Thymus (tissue), 11 donors: ENCODE measurements at regions not wholly inside any gene's neighbourhood (a gene's known extent, or its start where the extent isn't known, plus 50 kb on each side); places are given as distances from the start of the nearest gene placed in this dataset.

Experiments used
- DNase-seq, 9 donors: peaks; one replicate each; pipeline ENCODE4 v3.0.0-alpha.2; 2013; ENCODE audit warnings: low spot score in 9 of 9, low read depth in 6 of 9, missing footprints in 1 of 9
- H3K27ac ChIP-seq, 2 donors: one replicate each; pipeline ENCODE4 v1.5.1; 2013; ENCODE audit warnings: control low read depth in 1 of 2, low read depth in 1 of 2, low read length in 1 of 2, mild to moderate bottlenecking in 1 of 2, moderate library complexity in 1 of 2
- H3K27me3 ChIP-seq, 2 donors: one replicate each; pipeline ENCODE4 v1.5.1; 2013; ENCODE audit warnings: low read length in 1 of 2; ENCODE audit not compliant: control insufficient read depth in 2 of 2, insufficient read depth in 1 of 2
- H3K36me3 ChIP-seq, 2 donors: one replicate each; pipeline ENCODE4 v1.5.1; 2013; ENCODE audit warnings: low read length in 1 of 2, mild to moderate bottlenecking in 1 of 2, moderate library complexity in 1 of 2; ENCODE audit not compliant: control insufficient read depth in 2 of 2, insufficient read depth in 2 of 2
- H3K4me1 ChIP-seq, 2 donors: one replicate each; pipeline ENCODE4 v1.5.1; 2013; ENCODE audit warnings: low read length in 2 of 2; ENCODE audit not compliant: control insufficient read depth in 2 of 2, insufficient read depth in 2 of 2
- H3K4me3 ChIP-seq, 2 donors: one replicate each; pipeline ENCODE4 v1.5.1; 2013; ENCODE audit warnings: low read length in 2 of 2, control low read depth in 1 of 2, mild to moderate bottlenecking in 1 of 2
- H3K9me3 ChIP-seq, 2 donors: one replicate each; pipeline ENCODE4 v1.5.1; 2013; ENCODE audit warnings: low read length in 1 of 2, mild to moderate bottlenecking in 1 of 2; ENCODE audit not compliant: control insufficient read depth in 2 of 2, insufficient read depth in 1 of 2
- WGBS: extraction: QIAGEN DNeasy Blood & Tissue Kit; methylation state at CpG from one replicate; pipeline ENCODE4 v1.1.7; 2013; 5-methylcytosine and 5-hydroxymethylcytosine counted together
- donor health status: healthy.

GRCh38 chr6:65896140-65896539 is 189.1 kb upstream of the EYS start:
- 19% methylated on average over 1 of the region's 1 CpG for WGBS
- peaks cover 2 to 3% of the 10 kb centered on the region in 2 donors for H3K9me3 ChIP-seq
- no peak overlapping the region for H3K4me3 ChIP-seq
- H3K4me1 ChIP-seq: no peaks in the 10 kb centered on the region
- H3K36me3 ChIP-seq: no peaks in the 10 kb centered on the region
- DNase-seq: no peak
- no peaks in the 10 kb centered on the region for H3K27me3 ChIP-seq
- no peak overlapping the region for H3K27ac ChIP-seq

DNA sequence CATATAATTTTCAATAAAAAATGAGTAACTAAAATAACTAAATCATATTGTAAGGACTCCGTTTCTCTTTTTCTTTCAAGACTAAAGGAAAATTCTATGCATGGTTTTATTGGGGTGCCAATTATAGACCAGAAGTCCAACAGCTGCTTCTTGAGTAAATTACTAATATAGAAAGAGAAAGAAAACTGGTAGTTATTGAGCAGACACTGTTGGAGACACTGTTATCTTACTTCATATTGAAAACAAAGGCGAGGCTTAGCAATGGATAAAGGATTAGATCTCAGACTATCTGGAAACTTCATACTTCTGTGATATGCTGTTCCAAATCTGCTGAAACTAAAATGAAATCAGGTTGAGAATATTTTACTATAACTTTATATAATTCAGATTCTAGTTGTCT is 169.6 kb upstream of the EYS start:
- Histone ChIP-seq H3K9me3 (no peaks in the 10 kb centered on the region), H3K4me3 (no peak overlapping the region)
- 90% methylated on average over 2 of the region's 2 CpGs for WGBS

DNA sequence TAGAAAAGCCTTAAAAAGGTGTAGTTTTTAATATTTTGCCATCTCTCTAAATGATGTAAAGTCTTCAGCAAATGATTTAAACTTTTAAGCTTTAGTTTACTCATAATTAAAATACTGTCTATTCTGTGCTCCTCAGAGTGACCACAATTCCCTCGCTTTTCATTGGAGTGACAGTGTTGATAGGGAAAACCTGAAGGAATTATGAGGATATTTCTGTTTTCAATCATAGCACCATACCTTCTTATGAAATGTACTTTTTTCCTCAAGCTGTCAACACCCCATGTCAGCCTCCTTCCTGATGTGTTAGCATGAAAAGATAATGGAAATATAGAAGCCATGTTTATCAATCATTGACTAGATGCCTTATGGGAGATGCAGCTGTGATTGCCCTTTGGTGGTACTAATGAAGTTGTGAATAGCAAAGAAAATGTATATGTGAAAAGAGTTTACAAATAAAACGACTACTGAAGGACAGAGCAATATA is 145.4 kb upstream of the EYS start:
- no peak overlapping the region for H3K27ac ChIP-seq
- no peaks in the 10 kb centered on the region for H3K4me1 ChIP-seq
- WGBS: 90% methylated on average over 2 of the region's 2 CpGs
- H3K27me3 ChIP-seq: no peaks in the 10 kb centered on the region
- no peak overlapping the region for H3K4me3 ChIP-seq
- no peaks in the 10 kb centered on the region for H3K36me3 ChIP-seq
- H3K9me3 ChIP-seq: peaks cover 0 to 5% of the 10 kb centered on the region in 2 donors
- DNase-seq: no peak

More for the DNA sequence above, 169.6 kb upstream of the EYS start:
- Histone ChIP-seq H3K27me3 (no peaks in the 10 kb centered on the region), H3K27ac (no peak overlapping the region), H3K4me1 (no peaks in the 10 kb centered on the region), H3K36me3 (no peaks in the 10 kb centered on the region)
- DNase-seq: no peak

GRCh38 chr6:65830151-65830550 is 123.1 kb upstream of the EYS start:
- Histone ChIP-seq H3K36me3 (no peaks in the 10 kb centered on the region), H3K27ac (no peak overlapping the region), H3K4me3 (no peak overlapping the region), H3K9me3 (peaks cover 0 to 3% of the 10 kb centered on the region in 2 donors), H3K4me1 (no peaks in the 10 kb centered on the region), H3K27me3 (no peaks in the 10 kb centered on the region)
- DNase-seq: no peak

GRCh38 chr6:65819152-65819551 is 112.1 kb upstream of the EYS start:
- H3K27me3 ChIP-seq: no peaks in the 10 kb centered on the region
- H3K9me3 ChIP-seq: no peaks in the 10 kb centered on the region
- WGBS: 92% methylated on average over 2 of the region's 2 CpGs
- H3K4me3 ChIP-seq: no peak overlapping the region
- H3K4me1 ChIP-seq: no peaks in the 10 kb centered on the region
- H3K36me3 ChIP-seq: no peaks in the 10 kb centered on the region
- no peak for DNase-seq
- H3K27ac ChIP-seq: no peak overlapping the region

- Histone ChIP-seq H3K27ac (no peak overlapping the region), H3K27me3 (no peaks in the 10 kb centered on the region), H3K36me3 (no peaks in the 10 kb centered on the region), H3K4me1 (no peaks in the 10 kb centered on the region), H3K4me3 (no peak overlapping the region), H3K9me3 (no peaks in the 10 kb centered on the region)
- DNase-seq: no peak
- 91% methylated on average over 5 of the region's 5 CpGs for WGBS
Observed at GRCh38 chr6:65818576-65818975, 111.5 kb upstream of the EYS start.

DNA sequence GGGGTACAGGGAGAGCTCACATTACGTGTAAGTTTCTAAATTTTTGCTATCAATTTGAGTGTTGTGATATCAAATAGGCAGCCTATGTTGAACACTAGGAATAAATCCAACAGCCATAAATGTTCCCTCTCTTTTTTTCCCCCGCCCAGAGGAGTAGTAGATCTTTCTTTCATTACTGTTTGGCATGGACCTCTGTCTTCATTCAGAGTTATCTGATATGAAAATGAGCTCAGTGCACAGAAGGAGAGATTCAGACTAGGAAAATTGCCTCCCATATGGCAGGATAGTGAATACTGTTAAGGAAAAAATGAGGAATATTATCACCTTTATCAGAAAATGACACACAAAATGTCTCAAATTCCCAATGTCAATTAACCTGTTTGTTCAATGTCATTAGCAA is 110.0 kb upstream of the EYS start:
- no peaks in the 10 kb centered on the region for H3K36me3 ChIP-seq
- no peak overlapping the region for H3K27ac ChIP-seq
- H3K9me3 ChIP-seq: no peaks in the 10 kb centered on the region
- H3K27me3 ChIP-seq: no peaks in the 10 kb centered on the region
- DNase-seq: no peak
- H3K4me3 ChIP-seq: no peak overlapping the region
- 89% methylated on average over 2 of the region's 2 CpGs for WGBS
- H3K4me1 ChIP-seq: no peaks in the 10 kb centered on the region

DNA sequence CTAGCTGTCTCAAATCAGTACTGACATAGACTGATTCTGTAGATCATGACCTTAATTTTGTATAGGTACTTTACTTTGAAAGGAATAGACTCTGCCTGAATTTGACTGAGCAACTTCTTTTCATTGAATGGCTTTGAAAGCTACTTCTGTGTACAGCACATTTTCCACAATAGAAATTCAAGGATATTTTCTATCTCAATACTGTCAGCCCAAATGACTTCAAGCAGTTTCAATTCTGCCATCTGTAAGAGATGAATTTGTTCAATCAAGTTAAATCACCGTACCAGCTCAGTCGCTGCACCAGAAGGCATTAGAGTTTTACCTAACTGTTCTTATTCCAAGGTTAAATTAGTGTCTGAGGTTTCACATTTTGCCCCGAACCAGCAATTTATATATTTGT is 107.0 kb upstream of the EYS start:
- Histone ChIP-seq H3K4me1 (no peaks in the 10 kb centered on the region), H3K27me3 (no peaks in the 10 kb centered on the region), H3K9me3 (no peaks in the 10 kb centered on the region), H3K4me3 (no peak overlapping the region), H3K27ac (no peak overlapping the region), H3K36me3 (no peaks in the 10 kb centered on the region)
- 98% methylated on average over 3 of the region's 3 CpGs for WGBS
- no peak for DNase-seq

GRCh38 chr6:65803186-65803585 is 96.2 kb upstream of the EYS start:
- Histone ChIP-seq H3K27me3 (no peaks in the 10 kb centered on the region), H3K9me3 (no peaks in the 10 kb centered on the region), H3K27ac (no peak overlapping the region), H3K4me1 (no peaks in the 10 kb centered on the region), H3K4me3 (no peak overlapping the region), H3K36me3 (no peaks in the 10 kb centered on the region)
- no peak for DNase-seq

DNA sequence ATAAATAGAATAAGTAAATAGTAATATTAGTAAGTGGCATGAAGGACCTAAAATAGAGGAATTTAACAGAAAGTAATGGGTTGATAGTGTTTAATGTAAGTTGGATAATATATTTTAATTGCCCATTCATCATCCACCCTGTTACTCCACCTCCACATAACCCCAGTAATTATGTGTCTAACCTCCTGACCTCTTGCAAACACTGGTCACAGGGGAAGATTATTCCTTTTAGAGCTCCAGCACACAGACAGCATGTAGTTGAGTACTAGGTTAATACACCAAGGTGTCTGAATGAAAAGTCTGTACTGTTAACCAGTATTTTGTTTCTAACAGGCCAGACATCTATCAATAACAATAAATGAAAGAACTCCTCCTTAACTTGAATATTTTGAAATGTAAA is 92.4 kb upstream of the EYS start:
- Histone ChIP-seq H3K4me3 (no peak overlapping the region), H3K36me3 (no peaks in the 10 kb centered on the region), H3K4me1 (no peaks in the 10 kb centered on the region), H3K27me3 (no peaks in the 10 kb centered on the region), H3K9me3 (no peaks in the 10 kb centered on the region), H3K27ac (no peak overlapping the region)
- DNase-seq: no peak
